WTC11 (cell line): ENCODE measurements at regions not wholly inside any gene's neighbourhood (a gene's known extent, or its start where the extent isn't known, plus 50 kb on each side); places are given as distances from the start of the nearest gene placed in this dataset.

Source experiments
- IRF2 ChIP-seq: sonication (generic); formaldehyde crosslinking; IDR thresholded peaks from 2 replicates; pipeline ENCODE4 v1.8.0; 2022; ENCODE audit warnings: low read depth, missing genetic modification reagents, borderline replicate concordance
- NFE2L1 ChIP-seq: sonication (generic); formaldehyde crosslinking; IDR thresholded peaks from 2 replicates; pipeline ENCODE4 v1.8.1; 2023; ENCODE audit warnings: missing genetic modification reagents
- NFYB ChIP-seq: sonication (generic); formaldehyde crosslinking; conservative IDR thresholded peaks from 2 replicates; pipeline ENCODE4 v1.8.0; 2022; ENCODE audit warnings: low read depth, missing genetic modification reagents
- RELA ChIP-seq: sonication (generic); formaldehyde crosslinking; IDR thresholded peaks from 2 replicates; pipeline ENCODE4 v1.8.1; 2022; ENCODE audit warnings: missing genetic modification reagents, mild to moderate bottlenecking, borderline replicate concordance
- TEAD1 ChIP-seq: sonication (generic); formaldehyde crosslinking; IDR thresholded peaks from 2 replicates; pipeline ENCODE4 v1.8.0; 2022; ENCODE audit warnings: mild to moderate bottlenecking, missing genetic modification reagents
- TP53 ChIP-seq: sonication (generic); formaldehyde crosslinking; IDR thresholded peaks from 2 replicates; pipeline ENCODE4 v1.8.1; 2023; ENCODE audit warnings: mild to moderate bottlenecking, missing genetic modification reagents
- ZBTB21 ChIP-seq: sonication (generic); formaldehyde crosslinking; IDR thresholded peaks from 2 replicates; pipeline ENCODE4 v1.8.1; 2023; ENCODE audit warnings: mild to moderate bottlenecking, missing genetic modification reagents, borderline replicate concordance
- TF ChIP-seq, protein P1 (sequence below): sonication (generic); formaldehyde crosslinking; IDR thresholded peaks from 2 replicates; pipeline ENCODE4 v1.8.1; 2023; ENCODE audit warnings: mild to moderate bottlenecking, missing genetic modification reagents, moderate library complexity
- TF ChIP-seq, protein P2 (sequence below): fragments of 200-600 bp; IDR thresholded peaks from 2 replicates; pipeline ENCODE4 v1.8.0; 2022; ENCODE audit warnings: antibody characterized with exemption
- TF ChIP-seq, protein P3 (sequence below): sonication (generic); formaldehyde crosslinking; IDR thresholded peaks from 2 replicates; pipeline ENCODE4 v1.8.1; 2023; ENCODE audit warnings: mild to moderate bottlenecking, missing genetic modification reagents
- TF ChIP-seq, protein P4 (sequence below): fragments of 250-450 bp; sonication (Bioruptor Pico); IDR thresholded peaks from 2 replicates; pipeline ENCODE4 v2.1.2; 2022; ENCODE audit warnings: mild to moderate bottlenecking, moderate library complexity
- TF ChIP-seq, protein P5 (sequence below): sonication (generic); formaldehyde crosslinking; conservative IDR thresholded peaks from 2 replicates; pipeline ENCODE4 v1.8.1; 2022; ENCODE audit warnings: mild to moderate bottlenecking, missing genetic modification reagents
- TF ChIP-seq, protein P6 (sequence below): sonication (generic); formaldehyde crosslinking; IDR thresholded peaks from 2 replicates; pipeline ENCODE4 v1.8.1; 2022; ENCODE audit warnings: low read depth, mild to moderate bottlenecking, moderate library complexity, missing genetic modification reagents, borderline replicate concordance

DNA sequence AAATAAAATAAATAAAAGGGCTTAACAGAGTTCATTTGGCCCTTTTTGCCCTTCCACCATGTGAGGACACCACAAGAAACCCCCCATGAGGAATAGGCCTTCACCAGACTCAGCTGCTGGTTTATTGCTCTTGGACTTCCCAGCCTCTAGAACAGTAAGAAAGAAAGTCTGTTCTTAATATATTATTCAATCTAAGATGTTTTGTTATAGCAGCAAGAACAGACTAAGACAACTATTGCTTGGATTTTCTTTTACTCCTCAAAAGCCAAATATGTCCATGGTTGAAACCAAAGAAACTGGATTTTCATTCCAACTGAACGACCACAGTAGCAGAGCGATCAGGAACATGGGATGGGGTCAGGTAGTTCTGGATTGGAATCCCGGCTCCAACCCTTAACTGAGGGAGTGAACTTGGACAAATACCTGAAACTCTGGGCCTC is 157.2 kb upstream of the EEA1 start:
- TF ChIP-seq, protein P1, sequence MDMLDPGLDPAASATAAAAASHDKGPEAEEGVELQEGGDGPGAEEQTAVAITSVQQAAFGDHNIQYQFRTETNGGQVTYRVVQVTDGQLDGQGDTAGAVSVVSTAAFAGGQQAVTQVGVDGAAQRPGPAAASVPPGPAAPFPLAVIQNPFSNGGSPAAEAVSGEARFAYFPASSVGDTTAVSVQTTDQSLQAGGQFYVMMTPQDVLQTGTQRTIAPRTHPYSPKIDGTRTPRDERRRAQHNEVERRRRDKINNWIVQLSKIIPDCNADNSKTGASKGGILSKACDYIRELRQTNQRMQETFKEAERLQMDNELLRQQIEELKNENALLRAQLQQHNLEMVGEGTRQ (CRISPR knock-in tag), result no peak
- TF ChIP-seq, protein P2, sequence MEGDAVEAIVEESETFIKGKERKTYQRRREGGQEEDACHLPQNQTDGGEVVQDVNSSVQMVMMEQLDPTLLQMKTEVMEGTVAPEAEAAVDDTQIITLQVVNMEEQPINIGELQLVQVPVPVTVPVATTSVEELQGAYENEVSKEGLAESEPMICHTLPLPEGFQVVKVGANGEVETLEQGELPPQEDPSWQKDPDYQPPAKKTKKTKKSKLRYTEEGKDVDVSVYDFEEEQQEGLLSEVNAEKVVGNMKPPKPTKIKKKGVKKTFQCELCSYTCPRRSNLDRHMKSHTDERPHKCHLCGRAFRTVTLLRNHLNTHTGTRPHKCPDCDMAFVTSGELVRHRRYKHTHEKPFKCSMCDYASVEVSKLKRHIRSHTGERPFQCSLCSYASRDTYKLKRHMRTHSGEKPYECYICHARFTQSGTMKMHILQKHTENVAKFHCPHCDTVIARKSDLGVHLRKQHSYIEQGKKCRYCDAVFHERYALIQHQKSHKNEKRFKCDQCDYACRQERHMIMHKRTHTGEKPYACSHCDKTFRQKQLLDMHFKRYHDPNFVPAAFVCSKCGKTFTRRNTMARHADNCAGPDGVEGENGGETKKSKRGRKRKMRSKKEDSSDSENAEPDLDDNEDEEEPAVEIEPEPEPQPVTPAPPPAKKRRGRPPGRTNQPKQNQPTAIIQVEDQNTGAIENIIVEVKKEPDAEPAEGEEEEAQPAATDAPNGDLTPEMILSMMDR, result no peak
- TF ChIP-seq RELA (CRISPR knock-in tag), result no peak
- TF ChIP-seq ZBTB21 (CRISPR knock-in tag), result no peak
- TF ChIP-seq NFE2L1 (CRISPR knock-in tag), result no peak
- TF ChIP-seq TP53 (CRISPR knock-in tag), result no peak
- no peak for TF ChIP-seq TEAD1 (CRISPR knock-in tag)
- TF ChIP-seq, protein P3, sequence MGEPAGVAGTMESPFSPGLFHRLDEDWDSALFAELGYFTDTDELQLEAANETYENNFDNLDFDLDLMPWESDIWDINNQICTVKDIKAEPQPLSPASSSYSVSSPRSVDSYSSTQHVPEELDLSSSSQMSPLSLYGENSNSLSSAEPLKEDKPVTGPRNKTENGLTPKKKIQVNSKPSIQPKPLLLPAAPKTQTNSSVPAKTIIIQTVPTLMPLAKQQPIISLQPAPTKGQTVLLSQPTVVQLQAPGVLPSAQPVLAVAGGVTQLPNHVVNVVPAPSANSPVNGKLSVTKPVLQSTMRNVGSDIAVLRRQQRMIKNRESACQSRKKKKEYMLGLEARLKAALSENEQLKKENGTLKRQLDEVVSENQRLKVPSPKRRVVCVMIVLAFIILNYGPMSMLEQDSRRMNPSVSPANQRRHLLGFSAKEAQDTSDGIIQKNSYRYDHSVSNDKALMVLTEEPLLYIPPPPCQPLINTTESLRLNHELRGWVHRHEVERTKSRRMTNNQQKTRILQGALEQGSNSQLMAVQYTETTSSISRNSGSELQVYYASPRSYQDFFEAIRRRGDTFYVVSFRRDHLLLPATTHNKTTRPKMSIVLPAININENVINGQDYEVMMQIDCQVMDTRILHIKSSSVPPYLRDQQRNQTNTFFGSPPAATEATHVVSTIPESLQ (CRISPR knock-in tag), result no peak
- TF ChIP-seq, protein P4, sequence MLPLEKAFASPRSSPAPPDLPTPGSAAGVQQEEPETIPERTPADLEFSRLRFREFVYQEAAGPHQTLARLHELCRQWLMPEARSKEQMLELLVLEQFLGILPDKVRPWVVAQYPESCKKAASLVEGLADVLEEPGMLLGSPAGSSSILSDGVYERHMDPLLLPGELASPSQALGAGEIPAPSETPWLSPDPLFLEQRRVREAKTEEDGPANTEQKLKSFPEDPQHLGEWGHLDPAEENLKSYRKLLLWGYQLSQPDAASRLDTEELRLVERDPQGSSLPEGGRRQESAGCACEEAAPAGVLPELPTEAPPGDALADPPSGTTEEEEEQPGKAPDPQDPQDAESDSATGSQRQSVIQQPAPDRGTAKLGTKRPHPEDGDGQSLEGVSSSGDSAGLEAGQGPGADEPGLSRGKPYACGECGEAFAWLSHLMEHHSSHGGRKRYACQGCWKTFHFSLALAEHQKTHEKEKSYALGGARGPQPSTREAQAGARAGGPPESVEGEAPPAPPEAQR (CRISPR knock-in tag), result no peak
- TF ChIP-seq, protein P5, sequence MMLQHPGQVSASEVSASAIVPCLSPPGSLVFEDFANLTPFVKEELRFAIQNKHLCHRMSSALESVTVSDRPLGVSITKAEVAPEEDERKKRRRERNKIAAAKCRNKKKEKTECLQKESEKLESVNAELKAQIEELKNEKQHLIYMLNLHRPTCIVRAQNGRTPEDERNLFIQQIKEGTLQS (CRISPR knock-in tag), result no peak
- no peak for TF ChIP-seq IRF2
- no peak for TF ChIP-seq NFYB (CRISPR knock-in tag)
- TF ChIP-seq, protein P6, sequence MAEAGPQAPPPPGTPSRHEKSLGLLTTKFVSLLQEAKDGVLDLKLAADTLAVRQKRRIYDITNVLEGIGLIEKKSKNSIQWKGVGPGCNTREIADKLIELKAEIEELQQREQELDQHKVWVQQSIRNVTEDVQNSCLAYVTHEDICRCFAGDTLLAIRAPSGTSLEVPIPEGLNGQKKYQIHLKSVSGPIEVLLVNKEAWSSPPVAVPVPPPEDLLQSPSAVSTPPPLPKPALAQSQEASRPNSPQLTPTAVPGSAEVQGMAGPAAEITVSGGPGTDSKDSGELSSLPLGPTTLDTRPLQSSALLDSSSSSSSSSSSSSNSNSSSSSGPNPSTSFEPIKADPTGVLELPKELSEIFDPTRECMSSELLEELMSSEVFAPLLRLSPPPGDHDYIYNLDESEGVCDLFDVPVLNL, result no peak
